HG02970 (cell line): ENCODE measurements at regions not wholly inside any gene's neighbourhood (a gene's known extent, or its start where the extent isn't known, plus 50 kb on each side); places are given as distances from the start of the nearest gene placed in this dataset.
"Not testable (repeated sequence)": the region's sequence is repeated elsewhere in the genome, so short reads cannot be mapped to it uniquely, and the experiment has no call there.

Experiments used
- ATAC-seq: cut with Tn5 transposase; IDR thresholded peaks from one replicate; pipeline ENCODE4 v1.9.1; 2021; ENCODE audit warnings: mild to moderate bottlenecking, moderate library complexity, moderate number of reproducible peaks; ENCODE audit not compliant: unreplicated experiment, low FRiP score

- ATAC-seq, result no peak
Observed at GRCh38 chr11:23127706-23128105, 267.4 kb upstream of the CCDC179 start.

GRCh38 chr11:23134627-23135026, 274.4 kb upstream of the CCDC179 start:
- ATAC-seq, result no peak

- no peak for ATAC-seq
Observed at GRCh38 chr11:23138761-23139160, 278.5 kb upstream of the CCDC179 start.

GRCh38 chr11:23143022-23143421, 282.7 kb upstream of the CCDC179 start:
- no peak for ATAC-seq

GRCh38 chr11:23151819-23152218, 291.5 kb upstream of the CCDC179 start:
- no peak for ATAC-seq

- ATAC-seq, result no peak
Observed at GRCh38 chr11:23155503-23155902, 295.2 kb upstream of the CCDC179 start.

- ATAC-seq, result no peak
Observed at GRCh38 chr11:23164022-23164421, 303.7 kb upstream of the CCDC179 start.

- no peak for ATAC-seq
Observed at GRCh38 chr11:23166376-23166775, 306.1 kb upstream of the CCDC179 start.

- ATAC-seq, result no peak
Observed at GRCh38 chr11:23179609-23180008, 319.3 kb upstream of the CCDC179 start.

GRCh38 chr11:23181022-23181807, 320.9 kb upstream of the CCDC179 start:
- no peak for ATAC-seq

GRCh38 chr11:23192256-23192655, 332.0 kb upstream of the CCDC179 start:
- no peak for ATAC-seq

- ATAC-seq, result no peak
Observed at GRCh38 chr11:23201936-23202522, 341.8 kb upstream of the CCDC179 start.

- no peak for ATAC-seq
Observed at GRCh38 chr11:23202611-23203010, 342.3 kb upstream of the CCDC179 start.

GRCh38 chr11:23205156-23205871, 345.0 kb upstream of the CCDC179 start:
- ATAC-seq, result no peak

- no peak for ATAC-seq
Observed at GRCh38 chr11:23206741-23207336, 346.6 kb upstream of the CCDC179 start.

GRCh38 chr11:23211221-23211620, 350.9 kb upstream of the CCDC179 start:
- no peak for ATAC-seq

GRCh38 chr11:23212807-23213206, 352.5 kb upstream of the CCDC179 start:
- ATAC-seq, result no peak

- no peak for ATAC-seq
Observed at GRCh38 chr11:23217072-23217471, 356.8 kb upstream of the CCDC179 start.

GRCh38 chr11:23220086-23220485, 359.8 kb upstream of the CCDC179 start:
- not testable (repeated sequence) for ATAC-seq

- ATAC-seq, result no peak
Observed at GRCh38 chr11:23221366-23221765, 361.1 kb upstream of the CCDC179 start.
